Limb (tissue), 2 donors: ENCODE measurements at regions not wholly inside any gene's neighbourhood (a gene's known extent, or its start where the extent isn't known, plus 50 kb on each side); places are given as distances from the start of the nearest gene placed in this dataset.
"Not testable (repeated sequence)": the region's sequence is repeated elsewhere in the genome, so short reads cannot be mapped to it uniquely, and the experiment has no call there.

Source experiments
- DNase-seq, 2 donors: peaks; one replicate each; pipeline ENCODE4 v3.0.0-alpha.2; 2016; ENCODE audit errors: extremely low spot score in 2 of 2

- no peak for DNase-seq
Measured at GRCh38 chr2:103365071-103365470, 603.2 kb downstream of the TMEM182 start.

GRCh38 chr2:103367877-103368276 lies 606.0 kb downstream of the TMEM182 start:
- no peak for DNase-seq

GRCh38 chr2:103383541-103383940 lies 621.7 kb downstream of the TMEM182 start:
- DNase-seq, result no peak

GRCh38 chr2:103386872-103387271 lies 625.0 kb downstream of the TMEM182 start:
- DNase-seq, result no peak

GRCh38 chr2:103387888-103388287 lies 626.1 kb downstream of the TMEM182 start:
- DNase-seq, result no peak

- no peak for DNase-seq
Measured at GRCh38 chr2:103396152-103396551, 634.3 kb downstream of the TMEM182 start.

GRCh38 chr2:103401621-103402020 lies 639.8 kb downstream of the TMEM182 start:
- peak; percentile 51 for DNase-seq

GRCh38 chr2:103402336-103402735 lies 640.5 kb downstream of the TMEM182 start:
- DNase-seq, result no peak

- DNase-seq, result no peak
Measured at GRCh38 chr2:103402944-103403343, 641.1 kb downstream of the TMEM182 start.

GRCh38 chr2:103403388-103403787 lies 641.6 kb downstream of the TMEM182 start:
- not testable (repeated sequence) for DNase-seq

- DNase-seq, result no peak
Measured at GRCh38 chr2:103410221-103410620, 648.4 kb downstream of the TMEM182 start.

- DNase-seq, result no peak
Measured at GRCh38 chr2:103419506-103419905, 657.7 kb downstream of the TMEM182 start.

GRCh38 chr2:103423100-103423499 lies 661.3 kb downstream of the TMEM182 start:
- DNase-seq, result no peak

- no peak for DNase-seq
Measured at GRCh38 chr2:103427567-103427966, 665.7 kb downstream of the TMEM182 start.

- DNase-seq, result no peak
Measured at GRCh38 chr2:103430191-103430590, 668.4 kb downstream of the TMEM182 start.

- no peak for DNase-seq
Measured at GRCh38 chr2:103435010-103435409, 673.2 kb downstream of the TMEM182 start.

GRCh38 chr2:103437161-103437560 lies 675.3 kb downstream of the TMEM182 start:
- no peak for DNase-seq

GRCh38 chr2:103445347-103445746 lies 683.5 kb downstream of the TMEM182 start:
- DNase-seq, result no peak

GRCh38 chr2:103448495-103448894 lies 686.7 kb downstream of the TMEM182 start:
- DNase-seq, result no peak

- no peak for DNase-seq
Measured at GRCh38 chr2:103451283-103451682, 689.5 kb downstream of the TMEM182 start.

GRCh38 chr2:103459283-103459682 lies 697.5 kb downstream of the TMEM182 start:
- DNase-seq, result no peak

GRCh38 chr2:103462101-103462500 lies 700.3 kb downstream of the TMEM182 start:
- DNase-seq, result no peak

- no peak for DNase-seq
Measured at GRCh38 chr2:103462712-103463111, 700.9 kb downstream of the TMEM182 start.

GRCh38 chr2:103464831-103465230 lies 703.0 kb downstream of the TMEM182 start:
- no peak for DNase-seq
